WERI-Rb-1 (cell line): ENCODE measurements at regions not wholly inside any gene's neighbourhood (a gene's known extent, or its start where the extent isn't known, plus 50 kb on each side); places are given as distances from the start of the nearest gene placed in this dataset.

ENCODE experiments used
- DNase-seq: peaks from one replicate; pipeline ENCODE4 v3.0.0-alpha.2; 2020
- H3K27ac ChIP-seq: fragments of 250-450 bp; sonication (Bioruptor Pico); 2 replicates; pipeline ENCODE4 v1.5.1; 2020; ENCODE audit warnings: mild to moderate bottlenecking, moderate library complexity
- H3K27me3 ChIP-seq: fragments of 250-450 bp; sonication (Bioruptor Pico); 2 replicates; pipeline ENCODE4 v1.5.1; 2021; ENCODE audit warnings: mild to moderate bottlenecking, low read depth, moderate library complexity; ENCODE audit not compliant: insufficient read depth, severe bottlenecking
- H3K36me3 ChIP-seq: fragments of 250-450 bp; sonication (Bioruptor Pico); 2 replicates; pipeline ENCODE4 v1.5.1; 2020; ENCODE audit warnings: mild to moderate bottlenecking, moderate library complexity
- H3K4me3 ChIP-seq: 2 replicates; pipeline ENCODE4 v1.5.1; 2011; ENCODE audit warnings: low read depth, mild to moderate bottlenecking, control low read depth, low read length
- H3K9me3 ChIP-seq: fragments of 250-450 bp; sonication (Bioruptor Pico); 2 replicates; pipeline ENCODE4 v1.5.1; 2021; ENCODE audit warnings: mild to moderate bottlenecking, moderate library complexity; ENCODE audit not compliant: severe bottlenecking
- CTCF ChIP-seq: IDR thresholded peaks from 2 replicates; pipeline ENCODE4 v1.5.1; 2011; ENCODE audit warnings: low read depth, mild to moderate bottlenecking, control low read depth, inconsistent platforms, low read length

DNA sequence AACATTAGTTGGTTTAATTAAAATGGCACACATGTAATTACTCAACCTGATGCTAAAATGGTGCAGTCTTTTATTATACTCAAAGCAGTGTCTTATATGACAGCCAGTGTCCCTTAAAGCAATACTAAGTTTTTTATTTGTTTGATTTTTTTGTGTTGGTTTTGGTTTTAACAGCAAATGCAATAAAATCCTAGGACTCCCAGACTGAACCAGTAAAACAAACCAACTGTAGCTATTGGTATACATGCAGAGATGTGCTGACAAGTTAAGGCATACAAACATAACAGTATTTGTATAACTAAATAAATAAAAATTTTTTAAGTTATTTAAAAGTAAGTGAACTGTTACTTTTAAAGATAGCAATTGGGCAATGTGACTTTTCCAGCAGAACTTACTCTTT lies 387.7 kb downstream of the RND3 start:
- no peak overlapping the region for H3K4me3 ChIP-seq
- no peak for TF ChIP-seq CTCF
- H3K36me3 ChIP-seq, result no peaks in the 10 kb centered on the region
- DNase-seq, result no peak
- H3K9me3 ChIP-seq, result no peaks in the 10 kb centered on the region
- no peaks in the 10 kb centered on the region for H3K27me3 ChIP-seq
- H3K27ac ChIP-seq, result no peak overlapping the region

- no peak overlapping the region for H3K4me3 ChIP-seq
- no peak overlapping the region for H3K27ac ChIP-seq
- TF ChIP-seq CTCF, result no peak
- no peaks in the 10 kb centered on the region for H3K36me3 ChIP-seq
- no peaks in the 10 kb centered on the region for H3K9me3 ChIP-seq
- no peaks in the 10 kb centered on the region for H3K27me3 ChIP-seq
- no peak for DNase-seq
Observed at GRCh38 chr2:150097901-150098531, 389.5 kb downstream of the RND3 start.

DNA sequence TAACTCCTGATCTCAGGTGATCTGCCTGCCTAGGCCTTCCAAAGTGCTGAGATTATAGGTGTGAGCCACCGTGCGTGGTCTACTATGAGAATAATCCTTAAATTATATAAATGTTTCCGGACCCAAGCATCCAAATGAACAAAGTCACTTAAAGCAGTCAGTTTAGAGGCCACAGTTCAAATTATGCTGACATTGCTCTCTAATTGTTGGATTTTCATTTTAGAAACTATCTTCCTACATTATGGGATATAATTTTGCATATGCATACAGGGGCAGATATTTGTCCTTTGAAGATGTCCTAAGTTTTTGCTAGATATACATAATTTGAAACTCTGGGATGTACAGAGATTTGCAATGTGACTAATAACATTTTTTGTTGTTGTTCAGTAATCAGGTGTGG lies 390.1 kb downstream of the RND3 start:
- no peak for TF ChIP-seq CTCF
- no peaks in the 10 kb centered on the region for H3K9me3 ChIP-seq
- no peak overlapping the region for H3K27ac ChIP-seq
- H3K27me3 ChIP-seq, result no peaks in the 10 kb centered on the region
- H3K4me3 ChIP-seq, result no peak overlapping the region
- H3K36me3 ChIP-seq, result no peaks in the 10 kb centered on the region
- no peak for DNase-seq

DNA sequence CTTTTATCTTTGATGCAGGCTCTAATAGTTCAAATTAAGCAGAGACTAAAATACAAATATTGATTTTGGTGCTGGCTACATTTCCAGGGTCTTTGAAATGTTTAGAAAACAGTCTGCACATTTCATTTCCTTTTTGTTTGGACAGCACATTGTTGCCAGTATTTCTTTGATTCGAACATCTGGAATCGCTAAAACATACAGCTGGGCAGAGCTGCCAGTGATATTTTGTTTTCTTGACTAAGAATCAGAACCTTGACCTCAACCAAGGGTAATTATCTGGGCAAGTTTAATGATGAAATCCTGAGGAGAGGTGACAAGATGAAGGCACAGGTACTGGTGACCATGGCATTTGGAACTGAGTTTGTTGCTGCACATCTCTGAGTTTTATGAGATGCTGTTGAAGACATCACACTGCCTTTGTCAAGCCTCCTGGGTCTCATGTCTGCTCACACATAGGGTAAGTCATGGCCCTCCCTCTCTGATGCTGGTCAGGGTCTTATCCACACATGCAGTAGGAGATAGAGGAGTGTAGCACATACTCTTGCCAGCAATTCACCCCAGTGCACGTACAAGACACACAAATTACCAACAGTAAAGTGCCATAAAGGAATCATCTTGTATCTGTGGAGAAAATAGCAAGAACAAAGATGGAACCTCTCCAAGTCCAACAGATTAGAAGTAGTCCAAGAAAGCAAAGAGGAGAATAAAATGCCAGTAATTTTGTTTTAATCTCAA lies 391.9 kb downstream of the RND3 start:
- H3K4me3 ChIP-seq, result no peak overlapping the region
- DNase-seq, result no peak
- no peaks in the 10 kb centered on the region for H3K27me3 ChIP-seq
- H3K27ac ChIP-seq, result no peak overlapping the region
- no peak for TF ChIP-seq CTCF
- no peaks in the 10 kb centered on the region for H3K9me3 ChIP-seq
- no peaks in the 10 kb centered on the region for H3K36me3 ChIP-seq

- H3K27ac ChIP-seq, result no peak overlapping the region
- no peaks in the 10 kb centered on the region for H3K27me3 ChIP-seq
- no peaks in the 10 kb centered on the region for H3K9me3 ChIP-seq
- no peak for DNase-seq
- no peak overlapping the region for H3K4me3 ChIP-seq
- TF ChIP-seq CTCF, result no peak
- H3K36me3 ChIP-seq, result no peaks in the 10 kb centered on the region
Observed at GRCh38 chr2:150091846-150092245, 395.6 kb downstream of the RND3 start.
